ENCODE measurements at regions not wholly inside any gene's neighbourhood (a gene's known extent, or its start where the extent isn't known, plus 50 kb on each side); places are given as distances from the start of the nearest gene placed in this dataset.

- TF ChIP-seq, protein P1, sequence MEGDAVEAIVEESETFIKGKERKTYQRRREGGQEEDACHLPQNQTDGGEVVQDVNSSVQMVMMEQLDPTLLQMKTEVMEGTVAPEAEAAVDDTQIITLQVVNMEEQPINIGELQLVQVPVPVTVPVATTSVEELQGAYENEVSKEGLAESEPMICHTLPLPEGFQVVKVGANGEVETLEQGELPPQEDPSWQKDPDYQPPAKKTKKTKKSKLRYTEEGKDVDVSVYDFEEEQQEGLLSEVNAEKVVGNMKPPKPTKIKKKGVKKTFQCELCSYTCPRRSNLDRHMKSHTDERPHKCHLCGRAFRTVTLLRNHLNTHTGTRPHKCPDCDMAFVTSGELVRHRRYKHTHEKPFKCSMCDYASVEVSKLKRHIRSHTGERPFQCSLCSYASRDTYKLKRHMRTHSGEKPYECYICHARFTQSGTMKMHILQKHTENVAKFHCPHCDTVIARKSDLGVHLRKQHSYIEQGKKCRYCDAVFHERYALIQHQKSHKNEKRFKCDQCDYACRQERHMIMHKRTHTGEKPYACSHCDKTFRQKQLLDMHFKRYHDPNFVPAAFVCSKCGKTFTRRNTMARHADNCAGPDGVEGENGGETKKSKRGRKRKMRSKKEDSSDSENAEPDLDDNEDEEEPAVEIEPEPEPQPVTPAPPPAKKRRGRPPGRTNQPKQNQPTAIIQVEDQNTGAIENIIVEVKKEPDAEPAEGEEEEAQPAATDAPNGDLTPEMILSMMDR (IDR thresholded peaks at IDR 0.05) = no peak
- TF ChIP-seq EP300 (IDR thresholded peaks at IDR 0.05) (no peak), POLR2A (IDR thresholded peaks at IDR 0.05) (no peak), POLR2AphosphoS5 (IDR thresholded peaks at IDR 0.05) (no peak)
These were observed 650.7 kb downstream of the C12orf50 start for GRCh38 chr12:87378526-87378925.
